Thyroid gland (tissue), 4 donors: ENCODE measurements at regions not wholly inside any gene's neighbourhood (a gene's known extent, or its start where the extent isn't known, plus 50 kb on each side); places are given as distances from the start of the nearest gene placed in this dataset.
A peak's percentile ranks its signal among the peaks of the same experiment; 100 is the strongest.
"Not testable (repeated sequence)": the region's sequence is repeated elsewhere in the genome, so short reads cannot be mapped to it uniquely, and the experiment has no call there.

Experiments
- DNase-seq, 2 donors: peaks; one replicate each; pipeline ENCODE4 v3.0.0-alpha.2; 2019
- H3K27ac ChIP-seq, 3 donors: fragments of 200-600 bp; sonication (generic); 1 replicate in 2 of 3; 2 replicates in 1 of 3; pipeline ENCODE4 v1.5.1; 2016 to 2019; ENCODE audit warnings: mild to moderate bottlenecking in 1 of 3, moderate library complexity in 1 of 3
- H3K27me3 ChIP-seq: fragments of 200-600 bp; sonication (generic); one replicate; pipeline ENCODE4 v1.5.1; 2019
- H3K36me3 ChIP-seq, 2 donors: fragments of 200-600 bp; sonication (generic); one replicate each; pipeline ENCODE4 v1.5.1; 2016 to 2019
- H3K4me1 ChIP-seq, 2 donors: fragments of 200-600 bp; sonication (generic); one replicate each; pipeline ENCODE4 v1.5.1; 2017 to 2019
- H3K4me3 ChIP-seq, 3 donors: fragments of 200-600 bp; sonication (generic); replicated peaks in 1 of 3; 1 replicate in 2 of 3; 2 replicates in 1 of 3; pipeline ENCODE4 v1.5.1; 2016; ENCODE audit warnings: mild to moderate bottlenecking in 1 of 3
- H3K9me3 ChIP-seq: fragments of 200-600 bp; sonication (generic); one replicate; pipeline ENCODE4 v1.5.1; 2017
- CTCF ChIP-seq, 6 experiments: fragments of 200-600 bp in 3 of 6; fragments of 450-650 bp in 3 of 6; sonication (generic) in 3 of 6; IDR thresholded peaks; one replicate each; pipeline ENCODE4 v1.5.1; 2016 to 2019; ENCODE audit warnings: antibody characterized with exemption in 6 of 6, mild to moderate bottlenecking in 2 of 6, inconsistent platforms in 1 of 6, moderate library complexity in 1 of 6
- POLR2A ChIP-seq, 2 donors: fragments of 450-650 bp; IDR thresholded peaks; one replicate each; pipeline ENCODE4 v1.6.1; 2017; ENCODE audit warnings: antibody characterized with exemption in 2 of 2, mild to moderate bottlenecking in 2 of 2, moderate library complexity in 1 of 2
- WGBS, 2 donors: methylation state at CpG; one replicate each; pipeline ENCODE4 v1.1.5; 2017; 5-methylcytosine and 5-hydroxymethylcytosine counted together
- intact Hi-C: fragments of 100-400 bp; cut with DNase I; formaldehyde crosslinking; loops from one replicate; pipeline ENCODE4 v1.15.1; 2023

- Histone ChIP-seq H3K27ac (no peak overlapping the region), H3K27me3 (no peaks in the 10 kb centered on the region), H3K9me3 (no peaks in the 10 kb centered on the region), H3K36me3 (no peaks in the 10 kb centered on the region), H3K4me1 (peaks cover 0 to 6% of the 10 kb centered on the region in 2 donors), H3K4me3 (no peak overlapping the region)
- 95 to 96% methylated on average over 11 of the region's 11 CpGs for WGBS, 2 donors
- TF ChIP-seq POLR2A (IDR thresholded peaks at IDR 0.05) (no peak), CTCF (IDR thresholded peaks at IDR 0.05) (no peak)
- DNase-seq, result no peak
- intact Hi-C loops, result no loop called here
These were observed 97.6 kb upstream of the FOXN3 start for GRCh38 chr14:89514601-89515000.

- intact Hi-C loops, result no loop called here
- Histone ChIP-seq H3K36me3 (no peaks in the 10 kb centered on the region), H3K4me3 (no peak overlapping the region), H3K9me3 (no peaks in the 10 kb centered on the region), H3K27ac (no peak overlapping the region), H3K27me3 (no peaks in the 10 kb centered on the region), H3K4me1 (peaks cover 7 to 23% of the 10 kb centered on the region in 2 donors)
- DNase-seq, result no peak
- 93 to 95% methylated on average over 3 of the region's 3 CpGs for WGBS, 2 donors
- TF ChIP-seq POLR2A (IDR thresholded peaks at IDR 0.05), result no peak
- no peak for TF ChIP-seq CTCF (IDR thresholded peaks at IDR 0.05)
These were observed 92.9 kb upstream of the FOXN3 start for GRCh38 chr14:89509891-89510290.

DNA sequence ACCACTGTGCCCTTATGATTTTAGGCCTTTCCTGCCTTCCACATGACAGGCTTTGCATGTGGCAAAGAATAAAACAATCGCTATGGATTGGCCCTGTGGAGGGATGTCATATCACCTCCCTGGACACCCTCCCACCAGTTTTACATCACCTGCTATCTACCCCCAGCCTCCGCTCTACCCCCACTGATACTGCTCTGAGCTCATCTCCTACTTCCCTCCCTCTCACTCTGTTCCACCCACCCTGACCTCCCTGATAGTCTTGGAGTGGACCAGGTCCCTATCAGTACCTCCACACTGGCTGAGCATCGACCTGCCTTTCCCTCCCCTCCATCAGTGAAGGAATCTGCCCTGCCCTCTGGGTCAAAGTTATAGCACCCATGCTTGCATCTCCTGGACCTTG is 91.8 kb upstream of the FOXN3 start:
- H3K27me3 ChIP-seq, result no peaks in the 10 kb centered on the region
- H3K4me3 ChIP-seq, result no peak overlapping the region
- no peak overlapping the region for H3K27ac ChIP-seq
- intact Hi-C loops, result no loop called here
- WGBS, 2 donors, result 97 to 100% methylated on average over 3 of the region's 3 CpGs
- H3K4me1 ChIP-seq, result peaks cover 7 to 23% of the 10 kb centered on the region in 2 donors
- TF ChIP-seq CTCF (IDR thresholded peaks at IDR 0.05) (no peak), POLR2A (IDR thresholded peaks at IDR 0.05) (no peak)
- DNase-seq, result no peak
- no peaks in the 10 kb centered on the region for H3K9me3 ChIP-seq
- H3K36me3 ChIP-seq, result no peaks in the 10 kb centered on the region

GRCh38 chr14:89507926-89508460 is 91.0 kb upstream of the FOXN3 start:
- Histone ChIP-seq H3K9me3 (no peaks in the 10 kb centered on the region), H3K4me1 (peaks cover 7 to 23% of the 10 kb centered on the region in 2 donors), H3K27me3 (no peaks in the 10 kb centered on the region), H3K36me3 (no peaks in the 10 kb centered on the region), H3K27ac (peak overlapping the region in 1 of 3 donors; percentile 34), H3K4me3 (no peak overlapping the region)
- no peak for DNase-seq
- whole genome bisulfite sequencing, 2 donors, result 92 to 93% methylated on average over 6 to 7 of the region's 7 CpGs
- no peak for TF ChIP-seq POLR2A (IDR thresholded peaks at IDR 0.05)
- no peak for TF ChIP-seq CTCF (IDR thresholded peaks at IDR 0.05)
- intact Hi-C loops, result no loop called here

DNA sequence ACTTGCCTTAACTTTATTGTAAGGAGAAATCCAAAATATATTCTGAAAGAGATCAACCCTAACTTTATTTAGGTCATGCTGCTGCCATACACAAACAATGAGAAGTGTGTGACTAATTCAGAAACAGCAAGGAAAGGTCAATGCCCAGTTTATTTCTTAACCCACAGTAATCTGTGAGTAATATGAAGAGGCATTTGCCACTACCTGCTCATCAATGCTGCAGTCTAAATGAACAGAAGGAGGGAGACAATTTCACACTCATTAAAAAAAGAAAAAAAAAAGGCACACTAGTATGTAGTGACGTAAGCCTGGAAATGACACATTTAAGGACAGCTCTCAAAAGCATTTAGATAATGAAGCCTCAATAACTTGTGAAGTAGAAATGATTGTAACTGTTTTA is 90.5 kb upstream of the FOXN3 start:
- 90 to 95% methylated on average over 1 of the region's 1 CpG for WGBS, 2 donors
- Histone ChIP-seq H3K9me3 (no peaks in the 10 kb centered on the region), H3K27ac (peak overlapping the region in 2 of 3 donors; percentile 34 to 45), H3K4me3 (no peak overlapping the region), H3K4me1 (peaks cover 7 to 23% of the 10 kb centered on the region in 2 donors), H3K36me3 (no peaks in the 10 kb centered on the region), H3K27me3 (no peaks in the 10 kb centered on the region)
- TF ChIP-seq CTCF (IDR thresholded peaks at IDR 0.05) (no peak), POLR2A (IDR thresholded peaks at IDR 0.05) (no peak)
- intact Hi-C loops, result no loop called here
- no peak for DNase-seq

- WGBS, 2 donors, result 46 to 51% methylated on average over 8 of the region's 8 CpGs
- peaks cover 7 to 23% of the 10 kb centered on the region in 2 donors for H3K4me1 ChIP-seq
- intact Hi-C loops, result not testable (repeated sequence)
These were observed 89.9 kb upstream of the FOXN3 start for GRCh38 chr14:89506891-89507452.

More at GRCh38 chr14:89506891-89507452, 89.9 kb upstream of the FOXN3 start:
- H3K9me3 ChIP-seq, H3K4me3 ChIP-seq, H3K27me3 ChIP-seq, H3K36me3 ChIP-seq: not testable (repeated sequence)
- H3K27ac ChIP-seq, result peak overlapping the region; percentile 34 to 45 (median 35)
- peak; percentile 50 to 61 for DNase-seq
